ENCODE measurements at regions not wholly inside any gene's neighbourhood (a gene's known extent, or its start where the extent isn't known, plus 50 kb on each side); places are given as distances from the start of the nearest gene placed in this dataset.

DNA sequence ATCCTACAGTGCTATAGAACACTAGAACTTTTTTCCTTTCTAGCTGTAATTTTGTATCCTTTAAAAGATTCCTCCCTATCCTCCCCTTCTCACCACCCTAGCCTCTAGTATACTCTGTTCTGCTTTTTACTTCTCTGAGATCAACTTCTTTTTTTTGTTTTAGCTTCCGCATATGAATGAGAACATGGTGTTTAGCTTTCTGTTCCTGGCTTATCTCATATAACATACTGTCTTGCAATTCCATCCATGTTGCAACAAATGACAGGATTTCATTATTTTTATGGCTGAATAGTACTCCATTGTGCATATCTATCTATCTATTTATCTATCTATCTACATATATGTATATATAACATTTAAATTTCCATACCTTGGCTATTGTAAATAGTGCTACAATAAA lies 126.0 kb upstream of the MAN2A1 start:
- no peak for DNase-seq (ENCODE audit: low read depth, low spot score)
- H3K4me3 ChIP-seq (ENCODE audit: low read depth, low read length) = no peak overlapping the region
- POLR2A ChIA-PET = no interaction called here
- TF ChIP-seq, protein P1, sequence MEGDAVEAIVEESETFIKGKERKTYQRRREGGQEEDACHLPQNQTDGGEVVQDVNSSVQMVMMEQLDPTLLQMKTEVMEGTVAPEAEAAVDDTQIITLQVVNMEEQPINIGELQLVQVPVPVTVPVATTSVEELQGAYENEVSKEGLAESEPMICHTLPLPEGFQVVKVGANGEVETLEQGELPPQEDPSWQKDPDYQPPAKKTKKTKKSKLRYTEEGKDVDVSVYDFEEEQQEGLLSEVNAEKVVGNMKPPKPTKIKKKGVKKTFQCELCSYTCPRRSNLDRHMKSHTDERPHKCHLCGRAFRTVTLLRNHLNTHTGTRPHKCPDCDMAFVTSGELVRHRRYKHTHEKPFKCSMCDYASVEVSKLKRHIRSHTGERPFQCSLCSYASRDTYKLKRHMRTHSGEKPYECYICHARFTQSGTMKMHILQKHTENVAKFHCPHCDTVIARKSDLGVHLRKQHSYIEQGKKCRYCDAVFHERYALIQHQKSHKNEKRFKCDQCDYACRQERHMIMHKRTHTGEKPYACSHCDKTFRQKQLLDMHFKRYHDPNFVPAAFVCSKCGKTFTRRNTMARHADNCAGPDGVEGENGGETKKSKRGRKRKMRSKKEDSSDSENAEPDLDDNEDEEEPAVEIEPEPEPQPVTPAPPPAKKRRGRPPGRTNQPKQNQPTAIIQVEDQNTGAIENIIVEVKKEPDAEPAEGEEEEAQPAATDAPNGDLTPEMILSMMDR (IDR thresholded peaks at IDR 0.05; ENCODE audit: insufficient read depth, low read length, missing control alignments) = no peak
- CTCF ChIA-PET = interaction anchor here (1.2 kb wide), 1 partner anchor 22 kb away, joined by 3 read pairs; no protein-coding TSS in a partner anchor

DNA sequence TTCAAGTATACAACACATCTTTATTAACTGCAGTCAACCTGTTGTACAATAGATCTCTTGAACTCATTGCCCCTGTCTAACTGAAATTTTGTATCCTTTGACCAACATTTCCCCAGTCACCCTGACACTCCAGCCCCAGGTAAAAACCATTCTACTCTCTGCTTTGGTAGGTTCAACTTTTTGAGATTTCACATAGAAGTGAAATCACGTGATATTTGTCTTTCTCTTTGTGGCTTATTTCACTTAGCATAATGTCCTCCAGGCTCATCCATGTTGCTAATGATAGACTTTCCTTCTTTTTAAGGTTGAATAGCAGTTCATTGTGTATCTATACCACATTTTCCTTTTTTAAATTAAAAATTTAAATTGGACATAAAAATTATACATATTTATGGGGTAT lies 126.5 kb upstream of the MAN2A1 start:
- no peak overlapping the region for H3K4me3 ChIP-seq (ENCODE audit: low read depth, low read length)
- CTCF ChIA-PET = interaction anchor here (1.2 kb wide), 1 partner anchor 22 kb away, joined by 3 read pairs; no protein-coding TSS in a partner anchor
- DNase-seq (ENCODE audit: low read depth, low spot score) = no peak
- POLR2A ChIA-PET = no interaction called here
- TF ChIP-seq, protein P1 (IDR thresholded peaks at IDR 0.05; ENCODE audit: insufficient read depth, low read length, missing control alignments) = no peak

DNA sequence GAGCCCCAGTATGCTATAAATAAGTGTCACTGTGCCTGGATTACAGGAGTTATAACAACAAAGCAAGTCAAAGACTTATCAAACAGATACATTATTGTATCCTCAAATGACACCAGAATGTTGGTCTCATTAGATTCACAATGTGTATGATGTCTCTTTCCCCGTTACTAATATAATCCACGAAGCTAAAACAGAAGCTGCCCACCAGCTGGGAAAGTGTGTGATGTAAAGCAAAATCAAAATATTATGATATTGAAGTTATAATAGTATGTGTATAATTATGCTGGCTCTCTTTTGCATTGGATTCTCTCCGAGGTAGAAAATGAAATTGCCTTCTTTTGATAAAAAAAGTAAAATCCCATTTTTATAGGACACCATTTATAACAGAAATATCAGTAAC lies 127.3 kb upstream of the MAN2A1 start:
- H3K4me3 ChIP-seq (ENCODE audit: low read depth, low read length) = no peak overlapping the region
- POLR2A ChIA-PET = no interaction called here
- DNase-seq (ENCODE audit: low read depth, low spot score) = no peak
- TF ChIP-seq, protein P1 (IDR thresholded peaks at IDR 0.05; ENCODE audit: insufficient read depth, low read length, missing control alignments) = no peak
- CTCF ChIA-PET = no interaction called here

DNA sequence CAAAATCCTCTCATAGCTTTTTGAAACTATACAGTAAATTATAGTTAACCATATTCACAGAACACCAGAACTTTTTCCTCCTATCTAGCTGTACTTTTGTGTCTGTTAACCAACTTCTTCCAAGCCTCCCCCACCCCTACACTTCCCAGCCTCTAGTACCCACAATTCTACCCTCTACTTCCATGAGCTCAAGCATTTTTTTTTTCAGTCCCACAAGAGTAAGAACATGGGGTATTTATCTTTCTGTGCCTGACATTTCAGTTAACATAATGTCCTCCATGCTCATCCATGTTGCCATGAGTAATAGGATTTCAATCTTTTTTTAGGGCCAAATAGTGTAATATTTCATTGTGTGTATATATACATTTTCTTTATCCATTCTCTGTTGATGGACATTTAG lies 128.3 kb upstream of the MAN2A1 start:
- DNase-seq (ENCODE audit: low read depth, low spot score) = no peak
- TF ChIP-seq, protein P1 (IDR thresholded peaks at IDR 0.05; ENCODE audit: insufficient read depth, low read length, missing control alignments) = no peak
- POLR2A ChIA-PET = no interaction called here
- CTCF ChIA-PET = interaction anchor here (1.1 kb wide), 1 partner anchor 128 kb away, joined by 4 read pairs; the partner anchor contains the start of gene MAN2A1
- H3K4me3 ChIP-seq (ENCODE audit: low read depth, low read length) = no peak overlapping the region

DNA sequence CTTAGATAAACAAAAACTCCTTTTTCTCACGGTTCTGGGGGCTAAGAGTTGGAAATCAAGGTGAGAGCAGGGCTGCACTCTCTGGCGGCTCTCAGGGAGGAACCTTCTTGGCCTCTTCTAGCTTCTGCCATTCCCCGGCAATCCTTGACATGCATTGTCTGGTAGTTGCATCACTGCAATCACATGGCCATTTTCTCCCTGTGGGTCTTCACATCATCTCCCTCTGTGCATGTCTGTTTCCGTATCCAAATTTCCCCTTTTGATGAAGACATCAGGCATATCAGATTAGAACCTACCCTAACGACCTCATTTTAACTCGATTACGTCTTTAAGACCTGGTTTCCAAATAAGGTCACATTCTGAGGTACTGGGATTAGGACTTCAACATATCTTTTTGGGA lies 129.2 kb upstream of the MAN2A1 start:
- CTCF ChIA-PET = no interaction called here
- no peak for DNase-seq (ENCODE audit: low read depth, low spot score)
- H3K4me3 ChIP-seq (ENCODE audit: low read depth, low read length) = no peak overlapping the region
- TF ChIP-seq, protein P1 (IDR thresholded peaks at IDR 0.05; ENCODE audit: insufficient read depth, low read length, missing control alignments) = no peak
- POLR2A ChIA-PET = no interaction called here

DNA sequence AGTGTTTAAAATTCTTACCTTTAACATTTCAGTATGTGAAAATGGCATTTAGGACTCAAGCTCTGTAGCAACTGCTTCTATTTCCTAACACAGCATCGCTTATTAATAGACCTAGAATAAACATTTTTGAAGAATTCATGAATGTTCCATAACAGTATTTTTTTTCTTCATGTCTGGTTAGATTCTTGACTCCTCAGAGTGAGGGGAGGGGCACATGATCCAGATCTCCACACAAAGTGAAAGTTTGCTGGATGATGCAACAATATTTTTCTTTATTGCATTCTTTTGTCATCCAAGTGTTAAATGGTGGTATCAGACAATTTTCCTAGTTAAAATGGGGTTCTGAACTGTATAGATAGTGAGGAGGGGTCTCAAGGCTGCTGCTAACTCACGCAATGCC lies 130.8 kb upstream of the MAN2A1 start:
- no peak overlapping the region for H3K4me3 ChIP-seq (ENCODE audit: low read depth, low read length)
- ChIA-PET CTCF (no interaction called here), POLR2A (no interaction called here)
- no peak for DNase-seq (ENCODE audit: low read depth, low spot score)
- TF ChIP-seq, protein P1 (IDR thresholded peaks at IDR 0.05; ENCODE audit: insufficient read depth, low read length, missing control alignments) = no peak

Measured in AG04449 (cell line).